Activated naive CD4-positive, alpha-beta T cell treated with anti-CD3 and anti-CD28 coated beads, Interleukin-2, amount 50 U/mL, for 72 hours (primary cell): ENCODE measurements at regions not wholly inside any gene's neighbourhood (a gene's known extent, or its start where the extent isn't known, plus 50 kb on each side); places are given as distances from the start of the nearest gene placed in this dataset.

Source experiments
- ATAC-seq, 2 donors: fragments of 150-1000 bp; cut with Tn5 transposase; 2 replicates each; pipeline ENCODE4 v1.10.0; 2021; ENCODE audit warnings: mild to moderate bottlenecking in 2 of 2, moderate library complexity in 2 of 2
- DNase-seq, 2 donors: peaks; one replicate each; pipeline ENCODE4 v3.0.0; 2021 to 2022; ENCODE audit warnings: low spot score in 2 of 2
- H3K27ac Mint-ChIP-seq, 2 donors: one replicate each; pipeline ENCODE4 v1.8.0; 2022; ENCODE audit warnings: mild to moderate bottlenecking in 2 of 2, mixed read lengths in 2 of 2
- H3K36me3 Mint-ChIP-seq, 2 donors: one replicate each; pipeline ENCODE4 v1.8.0; 2022; ENCODE audit warnings: mixed read lengths in 2 of 2
- H3K9me3 Mint-ChIP-seq, 2 donors: one replicate each; pipeline ENCODE4 v1.8.0; 2022; ENCODE audit warnings: mixed read lengths in 2 of 2

DNA sequence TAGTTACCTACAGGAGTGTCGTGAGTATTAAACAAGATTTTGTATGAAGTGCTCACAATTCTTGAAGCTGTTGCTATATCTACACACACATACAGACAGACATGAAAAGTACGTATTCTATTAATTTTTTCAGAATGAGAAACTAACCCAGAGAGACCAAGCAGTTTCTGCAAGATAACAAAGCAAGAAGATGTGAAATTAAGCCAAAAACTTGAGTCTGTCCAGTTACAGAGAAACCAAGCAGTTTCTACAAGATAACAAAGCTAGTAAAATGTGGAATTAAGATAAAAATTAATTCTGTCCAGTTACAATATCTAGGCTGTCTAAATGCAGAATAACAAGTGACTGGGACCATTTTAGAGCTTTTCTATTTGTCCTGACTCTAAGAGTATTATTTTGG is 132.4 kb downstream of the ALG10B start:
- Mint-ChIP-seq H3K27ac (no peak overlapping the region), H3K9me3 (peaks cover 6 to 18% of the 10 kb centered on the region in 2 donors), H3K36me3 (no peaks in the 10 kb centered on the region)
- ATAC-seq (no peak), DNase-seq (no peak)

DNA sequence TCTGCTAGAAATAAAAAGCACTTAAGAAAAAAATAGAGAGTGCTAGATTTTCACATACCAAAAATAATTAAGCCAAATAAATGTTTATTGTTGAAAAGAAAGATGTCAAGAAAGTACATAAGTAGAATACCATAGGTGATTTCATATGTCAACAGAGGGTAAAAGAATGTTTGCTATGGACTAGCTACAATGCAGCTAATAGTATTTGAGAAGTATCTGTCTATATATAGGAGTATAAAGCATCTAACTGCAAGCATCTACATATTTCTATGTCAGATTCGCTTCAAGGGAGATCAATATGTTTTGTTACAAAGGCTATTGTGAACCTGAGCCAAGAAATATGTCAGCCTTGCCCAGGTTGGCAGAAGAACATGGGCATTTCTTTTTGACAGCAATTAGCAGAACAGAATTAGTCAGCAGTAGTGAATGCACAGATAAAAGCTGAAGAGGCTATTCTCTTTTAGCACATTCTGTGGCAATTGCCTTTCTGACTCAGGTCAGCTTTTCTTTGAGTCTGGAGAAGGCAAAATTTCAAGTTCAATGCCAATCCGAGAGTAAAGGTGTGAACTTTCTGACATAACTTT is 140.1 kb downstream of the ALG10B start:
- ATAC-seq (no peak), DNase-seq (no peak)
- no peak overlapping the region for H3K27ac Mint-ChIP-seq
- H3K9me3 Mint-ChIP-seq: peaks cover 21% of the 10 kb centered on the region in 2 donors
- no peaks in the 10 kb centered on the region for H3K36me3 Mint-ChIP-seq

DNA sequence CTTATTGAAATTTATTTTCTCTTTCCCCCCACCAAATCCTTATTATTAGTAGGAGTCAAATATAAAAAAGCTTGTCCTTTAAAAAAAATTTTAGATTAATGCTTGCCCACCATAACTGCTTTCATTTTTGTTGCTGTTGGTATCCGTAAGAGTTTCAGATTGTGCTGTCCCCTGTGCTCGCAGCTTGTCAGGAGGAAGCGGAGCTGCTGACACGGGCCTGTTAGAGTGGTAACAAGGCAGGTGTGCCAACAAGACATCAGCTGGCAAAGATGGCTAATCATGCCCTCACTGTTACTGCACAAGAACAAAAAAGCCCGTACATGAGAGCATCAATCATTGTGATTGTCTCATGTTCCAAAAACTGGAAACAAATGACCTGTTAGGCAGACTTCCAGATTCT is 148.4 kb downstream of the ALG10B start:
- Mint-ChIP-seq H3K27ac (no peak overlapping the region), H3K36me3 (no peaks in the 10 kb centered on the region), H3K9me3 (peaks cover 4% of the 10 kb centered on the region in 2 donors)
- DNase-seq (no peak), ATAC-seq (no peak)

DNA sequence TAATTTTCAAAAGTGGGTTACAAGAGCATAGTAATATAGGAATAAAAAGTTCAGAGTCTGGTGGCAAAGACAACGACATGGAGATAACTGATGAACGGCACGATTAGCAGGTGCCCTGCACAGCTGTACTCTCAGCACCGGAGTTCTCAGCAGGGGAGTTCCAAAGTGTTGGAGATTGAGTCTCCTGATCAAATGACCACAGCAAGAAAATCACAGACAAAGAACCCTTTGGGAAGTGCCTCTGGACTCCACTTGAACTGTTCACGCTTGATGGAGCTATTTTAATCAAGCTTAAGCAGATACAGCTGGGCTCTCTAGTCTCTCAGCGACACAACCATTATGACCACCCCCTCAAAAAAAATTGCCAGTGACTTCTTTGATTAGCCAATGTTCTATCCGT is 153.1 kb downstream of the ALG10B start:
- no peak overlapping the region for H3K27ac Mint-ChIP-seq
- no peak for ATAC-seq
- H3K9me3 Mint-ChIP-seq: peaks cover 4 to 8% of the 10 kb centered on the region in 2 donors
- no peaks in the 10 kb centered on the region for H3K36me3 Mint-ChIP-seq
- no peak for DNase-seq

DNA sequence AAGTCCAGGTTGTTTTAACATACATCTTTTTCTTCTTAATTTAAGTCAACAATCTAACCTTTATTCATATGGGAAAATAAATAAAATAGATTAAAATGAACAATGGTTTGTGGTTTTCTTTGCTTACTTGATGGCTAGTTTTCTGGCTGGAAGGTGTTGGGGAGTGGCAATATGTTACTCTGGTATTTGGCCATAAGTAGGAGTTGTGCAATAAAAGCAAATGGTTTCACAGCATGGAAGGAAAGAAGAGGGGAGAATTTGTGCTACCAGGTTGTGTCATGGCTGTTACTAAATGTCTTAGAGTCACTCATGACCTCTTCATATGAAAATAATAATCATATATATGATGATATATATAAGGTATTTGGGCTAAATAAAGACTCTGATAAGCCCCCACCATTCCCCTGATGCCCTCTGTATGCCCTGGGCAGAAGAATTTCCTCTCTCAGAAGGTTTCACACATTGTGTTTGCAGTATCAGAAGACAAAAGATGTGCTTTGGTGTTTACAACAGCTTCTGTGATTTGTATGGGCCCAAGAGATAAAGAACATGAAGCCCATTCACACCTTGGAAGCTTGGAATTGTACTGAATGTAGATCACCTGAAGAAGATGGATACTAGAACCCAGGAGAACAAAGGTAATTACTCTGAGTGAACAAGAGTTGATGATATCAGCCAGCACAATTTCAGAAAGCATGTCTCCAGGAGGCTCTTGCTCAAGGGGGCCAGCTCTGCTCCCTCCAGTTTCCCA is 160.9 kb downstream of the ALG10B start:
- no peak for ATAC-seq
- no peak for DNase-seq
- Mint-ChIP-seq H3K9me3 (peaks cover 14 to 15% of the 10 kb centered on the region in 2 donors), H3K27ac (no peak overlapping the region), H3K36me3 (no peaks in the 10 kb centered on the region)

DNA sequence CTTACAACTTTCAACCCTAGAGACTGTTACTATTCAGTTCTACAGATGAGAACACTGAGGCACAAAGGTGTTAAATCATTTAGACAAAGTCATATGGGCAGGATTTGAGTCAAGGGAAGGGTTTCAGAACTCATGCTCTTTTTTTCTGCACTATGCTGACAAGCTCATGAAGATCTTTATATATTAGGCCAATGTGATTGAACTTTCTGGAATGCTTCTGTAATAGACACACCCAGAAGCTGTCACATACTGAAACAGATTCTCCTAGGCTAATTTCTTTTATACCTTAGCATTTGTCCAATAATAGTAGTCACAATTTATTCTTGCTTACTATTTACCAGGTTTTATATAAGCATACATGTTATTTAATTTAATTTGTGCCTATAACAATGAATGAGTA is 164.0 kb downstream of the ALG10B start:
- no peak for ATAC-seq
- DNase-seq: no peak
- H3K27ac Mint-ChIP-seq: no peak overlapping the region
- H3K9me3 Mint-ChIP-seq: peaks cover 6% of the 10 kb centered on the region in 2 donors
- H3K36me3 Mint-ChIP-seq: no peaks in the 10 kb centered on the region

DNA sequence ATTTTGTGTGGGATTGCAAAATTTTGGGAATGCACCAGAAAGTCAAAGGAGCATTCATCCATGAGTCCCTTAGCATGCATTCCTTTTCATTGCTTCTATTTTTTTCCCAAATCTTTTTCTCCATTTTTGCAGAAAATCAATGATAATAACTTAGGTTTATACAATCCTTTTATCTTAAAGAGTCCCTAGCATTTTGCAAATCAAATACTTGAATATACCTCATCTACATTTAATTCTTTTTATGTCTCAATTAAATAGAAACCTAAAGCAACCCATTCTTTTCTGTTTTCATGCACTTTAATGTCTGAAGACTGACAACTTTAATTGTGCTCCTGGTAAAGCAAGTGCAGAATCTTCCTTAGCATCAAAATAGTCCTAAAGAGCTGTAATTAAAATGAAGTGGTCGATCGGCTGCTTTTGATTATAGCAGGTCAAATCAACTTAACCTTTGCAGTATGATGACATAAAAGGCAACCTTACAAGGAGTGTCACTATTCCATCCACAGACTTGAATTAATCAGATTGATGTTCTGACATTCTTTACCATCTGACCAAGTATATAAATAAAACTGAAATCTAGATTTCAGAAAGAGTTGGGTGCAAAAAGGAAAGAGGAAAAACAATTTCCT is 168.4 kb downstream of the ALG10B start:
- H3K36me3 Mint-ChIP-seq: no peaks in the 10 kb centered on the region

DNA sequence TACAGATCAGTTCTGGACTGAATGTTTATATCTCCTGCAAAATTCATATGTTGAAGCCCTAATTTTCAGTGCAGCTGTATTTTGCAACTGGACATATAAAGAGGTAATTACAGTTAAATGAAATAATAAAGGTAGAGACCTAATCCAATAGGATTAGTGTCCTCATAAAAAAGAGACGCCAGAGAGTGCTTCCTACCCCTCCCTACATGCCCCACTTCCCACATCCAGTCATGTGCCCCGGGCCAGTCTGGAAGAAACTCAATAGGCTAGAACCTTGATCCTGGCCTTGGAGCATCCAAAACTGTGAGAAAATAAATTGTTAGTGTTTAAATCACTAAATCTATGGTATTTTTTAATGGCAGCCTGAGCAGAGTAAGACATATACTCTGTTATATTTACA is 172.3 kb downstream of the ALG10B start:
- DNase-seq (no peak), ATAC-seq (no peak)
- Mint-ChIP-seq H3K36me3 (no peaks in the 10 kb centered on the region), H3K27ac (no peak overlapping the region), H3K9me3 (peaks cover 0 to 13% of the 10 kb centered on the region in 2 donors)

More for the DNA sequence above, 168.4 kb downstream of the ALG10B start:
- H3K27ac Mint-ChIP-seq: no peak overlapping the region
- ATAC-seq (no peak), DNase-seq (no peak)
- peaks cover 4 to 8% of the 10 kb centered on the region in 2 donors for H3K9me3 Mint-ChIP-seq

DNA sequence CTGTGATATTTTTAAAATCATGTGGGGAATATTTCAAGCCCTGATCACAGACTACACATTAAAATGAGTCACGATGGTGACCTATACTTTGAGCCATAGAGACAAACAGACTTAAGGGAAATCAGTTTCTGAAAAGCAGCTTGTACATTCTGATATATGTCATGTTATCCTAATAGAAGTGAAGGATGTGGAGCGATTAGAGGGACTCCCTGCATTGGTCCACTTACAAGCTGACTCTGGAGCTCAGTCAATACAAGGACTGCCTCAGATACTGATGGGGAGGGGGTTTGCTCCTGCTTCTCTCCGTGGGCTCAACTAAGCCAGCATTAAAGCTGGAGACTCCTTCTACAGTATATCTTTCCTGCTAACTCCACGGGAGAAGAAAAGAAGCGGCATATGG is 173.5 kb downstream of the ALG10B start:
- no peak for DNase-seq

DNA sequence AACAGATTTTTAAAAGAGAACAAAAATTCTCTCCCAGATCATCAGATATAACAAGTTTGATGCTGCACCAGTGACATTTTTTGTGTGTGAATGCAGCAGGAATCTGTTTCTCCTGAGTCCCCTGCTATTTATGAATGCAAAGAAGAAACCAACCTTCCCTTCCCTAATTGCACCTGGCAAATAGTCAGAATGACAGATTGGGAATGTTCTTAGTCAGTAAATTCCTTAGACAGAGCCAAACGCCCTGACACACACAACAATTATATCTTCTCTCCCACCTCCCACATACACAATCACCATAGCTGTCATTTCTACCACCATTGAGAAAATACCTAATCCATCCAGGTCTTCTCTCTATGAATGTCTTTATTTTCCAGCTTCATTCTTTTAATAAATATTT is 174.4 kb downstream of the ALG10B start:
- Mint-ChIP-seq H3K27ac (no peak overlapping the region), H3K9me3 (peaks cover 4 to 13% of the 10 kb centered on the region in 2 donors), H3K36me3 (no peaks in the 10 kb centered on the region)
- ATAC-seq (no peak), DNase-seq (no peak)

More for the DNA sequence above, 173.5 kb downstream of the ALG10B start:
- Mint-ChIP-seq H3K36me3 (no peaks in the 10 kb centered on the region), H3K9me3 (peaks cover 4 to 13% of the 10 kb centered on the region in 2 donors), H3K27ac (no peak overlapping the region)
- no peak for ATAC-seq

DNA sequence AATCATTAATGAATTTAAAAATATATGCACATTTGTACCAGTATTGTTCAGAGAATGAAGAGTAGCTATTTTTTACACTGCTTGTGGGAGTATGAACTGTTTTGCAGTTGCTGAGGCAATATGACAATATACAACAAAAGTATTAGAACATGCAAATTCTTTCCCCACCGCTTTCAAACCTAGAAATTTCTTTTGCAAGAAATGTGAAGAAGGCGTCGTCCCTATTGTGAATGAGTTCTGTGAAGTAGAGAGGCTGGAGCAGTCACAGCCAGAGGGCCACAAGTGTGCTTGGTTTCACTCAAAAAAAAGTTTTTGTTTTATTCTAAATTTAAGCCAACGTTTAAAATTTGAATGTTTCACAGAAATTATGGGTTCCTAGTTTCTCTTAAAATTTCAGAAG is 184.9 kb downstream of the ALG10B start:
- no peak for DNase-seq
- Mint-ChIP-seq H3K36me3 (peaks cover 0 to 4% of the 10 kb centered on the region in 2 donors), H3K9me3 (peaks cover 5 to 17% of the 10 kb centered on the region in 2 donors), H3K27ac (no peak overlapping the region)
- ATAC-seq: no peak

DNA sequence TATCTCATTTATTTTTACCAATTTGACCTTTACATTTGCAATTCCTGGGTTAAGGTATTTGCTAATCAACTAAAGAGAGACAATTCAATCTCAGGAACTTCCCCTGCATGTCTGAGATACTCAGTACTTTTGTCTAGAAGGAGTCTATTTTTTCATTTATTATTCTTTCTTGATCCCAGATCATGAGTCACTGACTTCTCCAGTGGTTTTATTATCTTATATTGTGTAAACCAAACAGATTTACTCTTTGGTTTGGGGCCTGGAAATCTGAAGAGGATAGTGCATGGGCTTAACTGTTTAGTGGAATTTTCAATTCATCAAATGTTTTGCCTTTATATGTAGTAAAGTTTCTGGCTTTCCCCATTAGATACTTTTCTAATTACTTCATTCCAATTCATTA is 185.4 kb downstream of the ALG10B start:
- Mint-ChIP-seq H3K27ac (no peak overlapping the region), H3K9me3 (peaks cover 5 to 17% of the 10 kb centered on the region in 2 donors), H3K36me3 (peaks cover 0 to 4% of the 10 kb centered on the region in 2 donors)
- no peak for ATAC-seq
- no peak for DNase-seq

DNA sequence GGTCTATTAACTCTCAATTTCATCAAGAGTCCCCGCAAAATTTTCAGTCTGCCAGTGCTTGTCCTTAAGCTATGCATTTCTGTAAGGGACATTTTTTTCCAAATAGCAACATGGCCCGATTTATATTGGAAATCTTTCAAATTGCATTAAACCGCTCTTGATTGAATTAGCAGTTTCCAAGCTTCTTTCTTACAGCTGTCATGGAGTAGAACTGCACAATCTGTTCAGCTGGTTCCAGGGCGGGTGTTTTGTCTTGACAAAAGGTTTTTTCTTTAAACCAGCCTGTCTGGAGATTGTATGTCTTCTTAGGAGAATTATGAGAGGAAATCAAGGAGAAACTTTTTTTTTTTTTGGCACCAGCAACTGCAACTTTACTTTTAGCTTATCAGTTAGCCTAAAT is 185.8 kb downstream of the ALG10B start:
- peaks cover 0 to 4% of the 10 kb centered on the region in 2 donors for H3K36me3 Mint-ChIP-seq
- peaks cover 1 to 18% of the 10 kb centered on the region in 2 donors for H3K9me3 Mint-ChIP-seq
- no peak for ATAC-seq
- DNase-seq: no peak
- no peak overlapping the region for H3K27ac Mint-ChIP-seq

DNA sequence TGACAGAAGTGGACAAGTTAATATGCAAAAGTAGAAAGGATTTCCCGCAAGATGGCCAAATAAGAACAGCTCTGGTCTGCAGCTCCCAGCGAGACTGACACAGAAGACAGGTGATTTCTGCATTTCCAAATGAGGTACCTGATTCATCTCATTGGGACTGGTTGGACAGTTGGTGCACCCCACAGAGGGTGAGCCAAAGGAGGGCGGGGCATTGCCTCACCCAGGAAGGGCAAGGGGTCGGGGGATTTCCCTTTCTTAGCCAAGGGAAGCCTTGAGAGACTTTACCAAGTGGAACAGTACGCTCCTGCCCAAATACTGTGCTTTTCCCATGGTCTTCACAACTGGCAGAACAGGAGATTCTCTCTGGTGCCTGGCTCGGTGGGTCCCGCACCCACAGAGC is 191.3 kb downstream of the ALG10B start:
- DNase-seq (no peak), ATAC-seq (no peak)
- H3K9me3 Mint-ChIP-seq: peaks cover 21 to 39% of the 10 kb centered on the region in 2 donors
- H3K36me3 Mint-ChIP-seq: peaks cover 0 to 26% of the 10 kb centered on the region in 2 donors
- no peak overlapping the region for H3K27ac Mint-ChIP-seq

DNA sequence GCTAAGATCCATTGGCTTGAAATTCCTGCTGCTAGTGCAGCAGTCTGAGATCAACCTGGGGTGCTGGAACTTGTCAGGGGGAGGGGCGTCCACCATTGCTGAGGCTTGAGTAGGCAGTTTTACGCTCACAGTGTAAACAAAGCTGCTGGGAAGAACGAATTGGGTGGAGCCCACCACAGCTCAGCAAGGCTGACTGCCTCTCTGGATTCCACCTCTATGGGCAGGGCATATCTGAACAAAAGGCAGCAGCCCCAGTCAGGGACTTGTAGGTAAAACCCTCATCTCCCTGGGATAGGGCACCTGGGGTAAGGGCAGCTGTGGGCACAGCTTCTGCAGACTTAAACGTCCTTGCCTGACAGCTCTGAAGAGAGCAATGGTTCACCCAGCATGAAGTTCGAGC is 191.7 kb downstream of the ALG10B start:
- Mint-ChIP-seq H3K36me3 (peaks cover 0 to 26% of the 10 kb centered on the region in 2 donors), H3K27ac (no peak overlapping the region), H3K9me3 (peaks cover 21 to 39% of the 10 kb centered on the region in 2 donors)
- ATAC-seq (no peak), DNase-seq (no peak)

DNA sequence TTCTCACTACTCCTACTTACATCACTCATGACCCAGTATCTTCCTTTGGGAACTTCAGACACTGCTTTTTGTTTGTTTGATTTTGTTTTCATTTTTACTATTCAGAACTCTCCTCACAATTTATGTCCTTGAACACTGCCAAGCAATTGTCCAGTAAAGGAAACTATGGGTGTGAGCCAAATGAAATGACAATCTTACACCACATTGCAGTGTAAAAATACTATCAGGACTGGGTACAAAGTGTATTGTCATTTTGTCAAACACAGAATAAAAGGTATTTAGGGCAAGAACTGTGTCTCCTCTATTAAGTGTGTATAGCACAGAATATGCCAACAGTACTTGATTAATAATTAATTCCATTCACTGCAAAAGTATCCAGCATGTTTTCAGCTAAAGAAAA is 199.3 kb downstream of the ALG10B start:
- H3K9me3 Mint-ChIP-seq: peaks cover 20 to 25% of the 10 kb centered on the region in 2 donors
- peaks cover 0 to 9% of the 10 kb centered on the region in 2 donors for H3K36me3 Mint-ChIP-seq
- DNase-seq (no peak), ATAC-seq (no peak)
- H3K27ac Mint-ChIP-seq: no peak overlapping the region

DNA sequence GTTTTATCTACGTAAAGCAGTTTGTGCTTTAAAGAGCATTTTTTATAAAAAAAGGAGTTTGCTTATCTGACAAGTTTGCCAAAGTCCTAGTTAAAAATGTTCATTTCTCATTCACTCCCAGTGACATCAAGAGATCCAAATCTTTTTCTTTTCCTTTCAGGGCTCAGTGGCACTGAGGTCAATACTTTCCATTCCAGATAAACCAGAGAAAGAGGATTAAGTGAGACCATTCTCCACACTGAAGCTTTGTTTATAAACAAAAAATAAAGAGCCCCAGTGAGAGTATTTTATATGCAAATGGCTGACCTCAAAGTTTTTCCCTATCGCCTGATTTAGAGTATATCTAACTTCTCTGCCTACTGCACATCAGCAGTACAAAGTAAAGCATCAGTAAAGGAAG is 199.8 kb downstream of the ALG10B start:
- DNase-seq: no peak
- no peak for ATAC-seq
- Mint-ChIP-seq H3K9me3 (peaks cover 16 to 23% of the 10 kb centered on the region in 2 donors), H3K27ac (no peak overlapping the region), H3K36me3 (peaks cover 0 to 4% of the 10 kb centered on the region in 2 donors)
